GM12892 (cell line): ENCODE measurements at regions not wholly inside any gene's neighbourhood (a gene's known extent, or its start where the extent isn't known, plus 50 kb on each side); places are given as distances from the start of the nearest gene placed in this dataset.

ENCODE experiments used
- POLR2A ChIP-seq: IDR thresholded peaks from 2 replicates; pipeline ENCODE4 v1.6.1; 2011; ENCODE audit warnings: low read depth, low read length, control low read depth
- TAF1 ChIP-seq: IDR thresholded peaks from 2 replicates; pipeline ENCODE4 v1.6.1; 2011; ENCODE audit warnings: low read depth, mild to moderate bottlenecking, control low read depth, low read length, borderline replicate concordance

DNA sequence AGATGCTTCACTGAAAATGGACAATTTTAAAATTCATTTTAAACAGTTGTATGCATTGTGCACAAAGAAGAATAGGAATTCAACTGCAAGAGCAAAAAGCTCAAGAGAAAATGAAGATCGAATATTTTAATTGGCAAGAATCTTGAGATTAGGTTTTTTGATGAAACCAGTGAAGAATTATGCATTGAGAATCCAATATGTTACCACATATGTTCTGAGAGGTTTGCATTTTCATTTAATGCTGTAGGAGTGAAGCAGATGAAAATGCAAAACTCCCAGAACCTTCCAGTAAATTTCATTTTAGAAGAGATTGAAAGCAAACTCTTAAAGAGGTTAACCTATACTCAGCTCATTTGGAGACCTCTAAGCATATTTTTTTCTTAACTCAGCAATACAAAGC is 298.0 kb downstream of the OLFM3 start:
- TF ChIP-seq POLR2A, result no peak
- no peak for TF ChIP-seq TAF1
